Ovary (tissue), 7 donors: ENCODE measurements at regions not wholly inside any gene's neighbourhood (a gene's known extent, or its start where the extent isn't known, plus 50 kb on each side); places are given as distances from the start of the nearest gene placed in this dataset.

Source experiments
- DNase-seq, 5 donors: peaks; one replicate each; pipeline ENCODE4 v3.0.0-alpha.2; 2019 to 2020
- H3K27ac ChIP-seq, 2 donors: fragments of 200-600 bp; one replicate each; pipeline versions ENCODE4 v1.5.1 to v1.8.0; 2019 to 2022
- H3K27me3 ChIP-seq: fragments of 200-600 bp; one replicate; pipeline ENCODE4 v1.8.0; 2022
- H3K36me3 ChIP-seq: fragments of 200-600 bp; sonication (generic); one replicate; pipeline ENCODE4 v1.5.1; 2019
- H3K4me1 ChIP-seq: one replicate; pipeline ENCODE4 v1.8.1; 2013; ENCODE audit warnings: mild to moderate bottlenecking, moderate library complexity; ENCODE audit not compliant: insufficient read depth
- H3K4me3 ChIP-seq: fragments of 200-600 bp; sonication (generic); one replicate; pipeline ENCODE4 v1.5.1; 2017
- H3K9me3 ChIP-seq, 2 donors: fragments of 200-600 bp in 1 of 2; sonication (generic) in 1 of 2; one replicate each; pipeline versions ENCODE4 v1.5.1 to v1.8.1; 2013 to 2019; ENCODE audit warnings: mild to moderate bottlenecking in 1 of 2, moderate library complexity in 1 of 2
- EP300 ChIP-seq: sonication (generic); formaldehyde crosslinking; IDR thresholded peaks from one replicate; pipeline ENCODE4 v1.6.1; 2017; ENCODE audit warnings: antibody characterized with exemption
- POLR2A ChIP-seq: fragments of 450-650 bp; IDR thresholded peaks from one replicate; pipeline ENCODE4 v1.6.1; 2017; ENCODE audit warnings: antibody characterized with exemption, mild to moderate bottlenecking, moderate library complexity
- WGBS, 3 donors: extraction: QIAGEN DNeasy Blood & Tissue Kit in 1 of 3; methylation state at CpG; one replicate each; pipeline versions ENCODE4 v1.1.5 to v1.1.7; 2013 to 2017; 5-methylcytosine and 5-hydroxymethylcytosine counted together
- intact Hi-C, 4 donors: fragments of 100-400 bp; cut with DNase I; formaldehyde crosslinking; loops; one replicate each; pipeline versions ENCODE4 v1.11.0 to v1.15.1; 2022 to 2023
- TF ChIP-seq, protein P1 (sequence below), 3 donors: fragments of 450-650 bp in 2 of 3; fragments of 200-600 bp in 1 of 3; IDR thresholded peaks; one replicate each; pipeline versions ENCODE4 v1.5.1 to v1.8.0; 2016 to 2022; ENCODE audit warnings: antibody characterized with exemption in 3 of 3, mild to moderate bottlenecking in 1 of 3
- donor health status: DM: no; HTN: no; CAD: no; lungs with moderate emphysema.
- donor health status: DM: no; HTN: no; CAD: no.
- donor health status: Bipolar disorder and iron deficiency.
- donor health status: DM: no; HTN: no; CAD: no.
- donor health status: DM: yes; HTN: yes; CAD: no.

DNA sequence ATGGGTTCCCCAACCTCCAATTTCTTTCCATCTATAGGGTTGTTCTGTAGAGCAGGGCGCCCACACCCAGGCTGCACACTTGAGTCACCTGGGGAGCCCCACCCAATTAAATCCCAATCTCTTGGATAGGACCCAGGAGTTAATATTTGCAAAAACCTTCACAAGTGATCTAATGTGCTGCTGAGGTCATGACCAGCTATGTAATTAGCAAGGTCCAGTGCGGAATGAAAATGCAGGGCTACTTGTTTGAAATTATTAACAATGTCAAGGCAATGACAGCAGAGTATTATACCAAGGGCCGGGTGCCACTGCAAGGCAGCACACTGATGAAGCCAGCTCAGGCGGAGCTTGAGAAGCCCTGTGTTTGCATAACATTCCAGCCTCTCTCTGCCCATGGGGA lies 302.7 kb downstream of the MAF start:
- WGBS, 3 donors = 93 to 97% (median 97%) methylated on average over 4 of the region's 4 CpGs
- DNase-seq = no peak
- TF ChIP-seq EP300 = no peak
- TF ChIP-seq, protein P1, sequence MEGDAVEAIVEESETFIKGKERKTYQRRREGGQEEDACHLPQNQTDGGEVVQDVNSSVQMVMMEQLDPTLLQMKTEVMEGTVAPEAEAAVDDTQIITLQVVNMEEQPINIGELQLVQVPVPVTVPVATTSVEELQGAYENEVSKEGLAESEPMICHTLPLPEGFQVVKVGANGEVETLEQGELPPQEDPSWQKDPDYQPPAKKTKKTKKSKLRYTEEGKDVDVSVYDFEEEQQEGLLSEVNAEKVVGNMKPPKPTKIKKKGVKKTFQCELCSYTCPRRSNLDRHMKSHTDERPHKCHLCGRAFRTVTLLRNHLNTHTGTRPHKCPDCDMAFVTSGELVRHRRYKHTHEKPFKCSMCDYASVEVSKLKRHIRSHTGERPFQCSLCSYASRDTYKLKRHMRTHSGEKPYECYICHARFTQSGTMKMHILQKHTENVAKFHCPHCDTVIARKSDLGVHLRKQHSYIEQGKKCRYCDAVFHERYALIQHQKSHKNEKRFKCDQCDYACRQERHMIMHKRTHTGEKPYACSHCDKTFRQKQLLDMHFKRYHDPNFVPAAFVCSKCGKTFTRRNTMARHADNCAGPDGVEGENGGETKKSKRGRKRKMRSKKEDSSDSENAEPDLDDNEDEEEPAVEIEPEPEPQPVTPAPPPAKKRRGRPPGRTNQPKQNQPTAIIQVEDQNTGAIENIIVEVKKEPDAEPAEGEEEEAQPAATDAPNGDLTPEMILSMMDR (IDR thresholded peaks at IDR 0.05) = no peak
- no peak for TF ChIP-seq POLR2A

DNA sequence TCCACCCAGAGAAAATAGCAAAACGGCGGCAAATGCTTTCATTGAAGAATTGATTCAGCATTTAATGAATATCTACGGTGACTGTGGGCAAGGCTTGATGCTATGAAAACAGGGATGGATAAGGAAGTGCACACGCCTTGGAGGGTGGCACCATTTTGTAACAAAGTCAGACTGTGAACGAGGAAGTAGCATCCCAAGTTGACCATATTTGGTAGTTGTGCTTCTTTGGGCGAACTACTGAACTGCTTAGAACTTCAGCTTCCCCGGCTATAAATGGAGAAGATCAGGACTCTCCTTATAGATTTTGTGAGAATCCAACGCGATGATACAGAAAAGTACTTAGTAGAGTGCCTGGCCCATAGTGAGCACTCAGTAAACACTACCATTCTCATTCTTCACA lies 303.2 kb downstream of the MAF start:
- 90 to 96% (median 94%) methylated on average over 9 of the region's 9 CpGs for WGBS, 3 donors
- H3K36me3 ChIP-seq = no peaks in the 10 kb centered on the region
- H3K9me3 ChIP-seq = no peaks in the 10 kb centered on the region
- no peaks in the 10 kb centered on the region for H3K27me3 ChIP-seq
- DNase-seq = no peak
- H3K27ac ChIP-seq = no peak overlapping the region
- H3K4me1 ChIP-seq = peaks cover 5% of the 10 kb centered on the region
- H3K4me3 ChIP-seq = no peak overlapping the region
- TF ChIP-seq EP300 (no peak), POLR2A (no peak)
- TF ChIP-seq, protein P1 (IDR thresholded peaks at IDR 0.05) = no peak
- intact Hi-C loops = loop anchor here in 1 of 4 donors (5.0 kb wide), 1 partner anchor 1760 kb away; no protein-coding TSS in a partner anchor

More for the DNA sequence above, 302.7 kb downstream of the MAF start:
- no peaks in the 10 kb centered on the region for H3K36me3 ChIP-seq
- H3K27me3 ChIP-seq = no peaks in the 10 kb centered on the region
- no peak overlapping the region for H3K27ac ChIP-seq
- H3K4me3 ChIP-seq = no peak overlapping the region
- peaks cover 5% of the 10 kb centered on the region for H3K4me1 ChIP-seq
- H3K9me3 ChIP-seq = no peaks in the 10 kb centered on the region
- intact Hi-C loops = loop anchor here in 1 of 4 donors (5.0 kb wide), 1 partner anchor 1761 kb away; no protein-coding TSS in a partner anchor

DNA sequence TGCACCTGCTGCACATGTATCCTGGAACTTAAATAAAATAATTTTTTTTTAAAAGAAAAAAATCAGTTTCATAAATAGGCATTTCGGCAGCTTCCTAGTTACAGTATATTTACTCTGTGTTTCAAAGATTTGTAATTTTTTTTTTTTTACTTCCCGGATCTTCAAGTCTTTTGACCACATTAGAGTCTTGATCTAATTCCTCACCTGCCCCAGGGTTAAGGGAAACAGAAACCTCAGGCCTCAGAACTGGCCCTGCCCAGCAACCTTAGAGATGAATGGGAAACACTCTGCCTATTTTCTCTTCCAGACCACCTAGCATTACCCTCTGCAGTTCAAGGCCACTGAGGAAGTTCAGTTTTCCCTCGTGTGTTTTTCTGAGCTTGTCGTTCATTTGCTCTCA lies 304.0 kb downstream of the MAF start:
- Histone ChIP-seq H3K27me3 (no peaks in the 10 kb centered on the region), H3K4me1 (peaks cover 5% of the 10 kb centered on the region), H3K27ac (no peak overlapping the region), H3K9me3 (no peaks in the 10 kb centered on the region), H3K36me3 (no peaks in the 10 kb centered on the region), H3K4me3 (no peak overlapping the region)
- intact Hi-C loops = loop anchor here in 2 of 4 donors (1.0 to 5.0 kb wide), 2 partner anchors 44 to 1759 kb away; no protein-coding TSS in a partner anchor
- WGBS, 3 donors = 56 to 68% (median 58%) methylated on average over 4 of the region's 4 CpGs
- no peak for DNase-seq
- TF ChIP-seq EP300 = no peak
- no peak for TF ChIP-seq POLR2A
- TF ChIP-seq, protein P1 (IDR thresholded peaks at IDR 0.05) = no peak

DNA sequence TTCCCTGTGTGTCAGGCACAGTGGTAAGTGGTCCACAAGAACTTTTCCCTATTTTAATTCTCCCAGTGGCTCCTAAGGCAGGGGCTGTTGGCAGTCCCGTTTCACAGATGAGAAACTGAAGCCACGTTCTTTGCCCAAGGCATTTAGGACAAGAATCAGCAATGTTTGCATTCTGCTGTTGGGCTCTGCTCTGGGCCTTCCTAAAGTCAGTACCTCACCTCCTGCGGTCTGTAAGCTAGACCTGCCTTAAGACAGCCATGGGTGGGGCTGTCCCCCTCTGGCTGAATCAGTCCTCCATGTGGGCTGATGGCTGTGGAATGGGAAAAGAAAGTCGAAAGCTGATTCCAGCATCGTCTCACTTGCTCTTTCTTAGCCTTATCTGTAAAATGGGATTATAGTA lies 304.8 kb downstream of the MAF start:
- no peaks in the 10 kb centered on the region for H3K9me3 ChIP-seq
- WGBS, 3 donors = 91 to 94% (median 92%) methylated on average over 5 of the region's 5 CpGs
- no peak for TF ChIP-seq POLR2A
- TF ChIP-seq EP300 = no peak
- TF ChIP-seq, protein P1 (IDR thresholded peaks at IDR 0.05) = no peak
- intact Hi-C loops = loop anchor here in 2 of 4 donors (1.0 to 5.0 kb wide), 2 partner anchors 45 to 1758 kb away; no protein-coding TSS in a partner anchor
- peaks cover 5% of the 10 kb centered on the region for H3K4me1 ChIP-seq
- no peak overlapping the region for H3K4me3 ChIP-seq
- no peaks in the 10 kb centered on the region for H3K36me3 ChIP-seq
- DNase-seq = no peak
- no peak overlapping the region for H3K27ac ChIP-seq
- H3K27me3 ChIP-seq = no peaks in the 10 kb centered on the region
